SK-N-SH (cell line): ENCODE measurements at regions not wholly inside any gene's neighbourhood (a gene's known extent, or its start where the extent isn't known, plus 50 kb on each side); places are given as distances from the start of the nearest gene placed in this dataset.

Experiments used
- CTCF ChIA-PET: fragments of 300-600, 350-600 bp; formaldehyde crosslinking; extraction: SDS; loops from one replicate; lab custom pipeline; 2021; lab: Yijun Ruan, JAX
- POLR2A ChIA-PET: fragments of 350-600 bp; sonication (Branson Sonifier 250); formaldehyde crosslinking; extraction: SDS; loops from one replicate; lab custom pipeline; 2020; ENCODE audit warnings: antibody characterized with exemption, inconsistent platforms; lab: Yijun Ruan, JAX
- DNase-seq: peaks from one replicate; pipeline ENCODE4 v3.0.0; 2012
- H2AFZ ChIP-seq: fragments of 200-600 bp; sonication (generic); 2 replicates; pipeline ENCODE4 v1.8.1; 2016; ENCODE audit warnings: antibody characterized with exemption, mild to moderate bottlenecking, low read depth
- H3F3A ChIP-seq: fragments of 200-600 bp; sonication (generic); replicated peaks from 2 replicates; pipeline ENCODE3; 2016; ENCODE audit warnings: antibody characterized with exemption, mild to moderate bottlenecking; ENCODE audit not compliant: insufficient read depth
- H3K27ac ChIP-seq, 2 experiments: fragments of 200-500 bp in 1 of 2; fragments of 200-600 bp in 1 of 2; sonication (Bioruptor generic) in 1 of 2; sonication (generic), shearing (Covaris generic) in 1 of 2; 2 replicates each; pipeline versions ENCODE4 v1.5.1 to v1.6.1; 2014 to 2016; ENCODE audit warnings: low read depth in 2 of 2, inconsistent platforms in 1 of 2, low read length in 1 of 2, mild to moderate bottlenecking in 1 of 2, mixed read lengths in 1 of 2
- H3K27me3 ChIP-seq: fragments of 200-600 bp; sonication (generic), shearing (Covaris generic); 2 replicates; pipeline ENCODE4 v1.6.1; 2016; ENCODE audit warnings: mixed run types; ENCODE audit not compliant: insufficient read depth
- H3K36me3 ChIP-seq, 2 experiments: fragments of 200-500 bp in 1 of 2; fragments of 200-600 bp in 1 of 2; sonication (Bioruptor generic) in 1 of 2; sonication (generic) in 1 of 2; replicated peaks in 1 of 2; 2 replicates each; pipeline versions ENCODE3 to v1.5.1; 2014 to 2016; ENCODE audit warnings: low read length in 1 of 2, mild to moderate bottlenecking in 1 of 2; ENCODE audit not compliant: insufficient read depth in 2 of 2, control insufficient read depth in 1 of 2
- H3K4me1 ChIP-seq, 2 experiments: fragments of 200-500 bp in 1 of 2; fragments of 200-600 bp in 1 of 2; sonication (Bioruptor generic) in 1 of 2; sonication (generic), shearing (Covaris generic) in 1 of 2; 2 replicates each; pipeline versions ENCODE4 v1.5.1 to v1.6.1; 2014 to 2016; ENCODE audit warnings: low read depth in 1 of 2, low read length in 1 of 2, mixed run types in 1 of 2; ENCODE audit not compliant: insufficient read depth in 2 of 2, control insufficient read depth in 1 of 2
- H3K4me2 ChIP-seq: fragments of 200-600 bp; sonication (generic), shearing (Covaris generic); 2 replicates; pipeline ENCODE4 v1.6.1; 2017; ENCODE audit warnings: mixed run types
- H3K4me3 ChIP-seq, 2 experiments: fragments of 200-500 bp in 1 of 2; fragments of 200-600 bp in 1 of 2; sonication (Bioruptor generic) in 1 of 2; sonication (generic), shearing (Covaris generic) in 1 of 2; 2 replicates each; pipeline versions ENCODE4 v1.5.1 to v1.8.1; 2014 to 2016; ENCODE audit warnings: low read depth in 2 of 2, inconsistent platforms in 1 of 2, low read length in 1 of 2, mild to moderate bottlenecking in 1 of 2, mixed read lengths in 1 of 2, moderate library complexity in 1 of 2
- H3K79me2 ChIP-seq: fragments of 200-600 bp; sonication (generic); 2 replicates; pipeline ENCODE4 v1.8.1; 2017; ENCODE audit warnings: mild to moderate bottlenecking; ENCODE audit not compliant: insufficient read depth
- H3K9ac ChIP-seq: fragments of 200-600 bp; sonication (generic); 2 replicates; pipeline ENCODE4 v1.6.1; 2017; ENCODE audit warnings: mixed run types
- H3K9me2 ChIP-seq: fragments of 200-600 bp; sonication (generic); 2 replicates; pipeline ENCODE4 v1.6.1; 2017; ENCODE audit warnings: mixed run types
- H3K9me3 ChIP-seq: fragments of 200-600 bp; sonication (generic); 2 replicates; pipeline ENCODE4 v1.6.1; 2017; ENCODE audit warnings: mixed run types, mild to moderate bottlenecking, moderate library complexity
- H4K20me1 ChIP-seq: fragments of 200-600 bp; sonication (generic); 2 replicates; pipeline ENCODE4 v1.6.1; 2017; ENCODE audit warnings: mild to moderate bottlenecking, mixed run types; ENCODE audit not compliant: insufficient read depth
- EZH2phosphoT487 ChIP-seq: fragments of 200-600 bp; sonication (generic); IDR thresholded peaks from 2 replicates; pipeline ENCODE4 v1.6.1; 2017; ENCODE audit warnings: low read depth, mixed run types, mild to moderate bottlenecking, antibody characterized with exemption, moderate library complexity, borderline replicate concordance
- GABPA ChIP-seq: IDR thresholded peaks from 2 replicates; pipeline ENCODE4 v1.4.0; 2012; ENCODE audit warnings: low read depth, mild to moderate bottlenecking
- IRF3 ChIP-seq: fragments of 150-350 bp; IDR thresholded peaks from 2 replicates; pipeline ENCODE4 v1.6.1; 2016; ENCODE audit warnings: mild to moderate bottlenecking, low read depth, low read length
- MAX ChIP-seq: IDR thresholded peaks from 2 replicates; pipeline ENCODE4 v1.4.0; 2012; ENCODE audit warnings: low read depth
- MXI1 ChIP-seq: IDR thresholded peaks from 2 replicates; pipeline ENCODE4 v1.6.1; 2012; ENCODE audit warnings: mild to moderate bottlenecking, low read depth, low read length, improper control_type of control experiment
- RFX5 ChIP-seq: IDR thresholded peaks from 2 replicates; pipeline ENCODE4 v1.6.1; 2012; ENCODE audit warnings: mild to moderate bottlenecking, improper control_type of control experiment, low read length
- WGBS: methylation state at CpG from one replicate; pipeline ENCODE4 v1.1.6; 2017; ENCODE audit warnings: low lambda C conversion rate; 5-methylcytosine and 5-hydroxymethylcytosine counted together
- TF ChIP-seq, protein P1 (sequence below): IDR thresholded peaks from 2 replicates; pipeline ENCODE4 v1.4.0; 2012; ENCODE audit warnings: low read depth, borderline replicate concordance
- TF ChIP-seq, protein P2 (sequence below): IDR thresholded peaks from 2 replicates; pipeline ENCODE4 v1.4.0; 2012; ENCODE audit warnings: low read depth, borderline replicate concordance
- TF ChIP-seq, protein P3 (sequence below): IDR thresholded peaks from 2 replicates; pipeline ENCODE4 v1.6.1; 2012; ENCODE audit warnings: mild to moderate bottlenecking, low read depth, low read length, moderate library complexity
- TF ChIP-seq, protein P4 (sequence below): IDR thresholded peaks from 2 replicates; pipeline ENCODE4; 2012
- TF ChIP-seq, protein P5 (sequence below): fragments of 200-600 bp; sonication (generic); IDR thresholded peaks from 2 replicates; pipeline ENCODE4 v1.6.1; 2017; ENCODE audit warnings: antibody characterized with exemption, mild to moderate bottlenecking, moderate library complexity

DNA sequence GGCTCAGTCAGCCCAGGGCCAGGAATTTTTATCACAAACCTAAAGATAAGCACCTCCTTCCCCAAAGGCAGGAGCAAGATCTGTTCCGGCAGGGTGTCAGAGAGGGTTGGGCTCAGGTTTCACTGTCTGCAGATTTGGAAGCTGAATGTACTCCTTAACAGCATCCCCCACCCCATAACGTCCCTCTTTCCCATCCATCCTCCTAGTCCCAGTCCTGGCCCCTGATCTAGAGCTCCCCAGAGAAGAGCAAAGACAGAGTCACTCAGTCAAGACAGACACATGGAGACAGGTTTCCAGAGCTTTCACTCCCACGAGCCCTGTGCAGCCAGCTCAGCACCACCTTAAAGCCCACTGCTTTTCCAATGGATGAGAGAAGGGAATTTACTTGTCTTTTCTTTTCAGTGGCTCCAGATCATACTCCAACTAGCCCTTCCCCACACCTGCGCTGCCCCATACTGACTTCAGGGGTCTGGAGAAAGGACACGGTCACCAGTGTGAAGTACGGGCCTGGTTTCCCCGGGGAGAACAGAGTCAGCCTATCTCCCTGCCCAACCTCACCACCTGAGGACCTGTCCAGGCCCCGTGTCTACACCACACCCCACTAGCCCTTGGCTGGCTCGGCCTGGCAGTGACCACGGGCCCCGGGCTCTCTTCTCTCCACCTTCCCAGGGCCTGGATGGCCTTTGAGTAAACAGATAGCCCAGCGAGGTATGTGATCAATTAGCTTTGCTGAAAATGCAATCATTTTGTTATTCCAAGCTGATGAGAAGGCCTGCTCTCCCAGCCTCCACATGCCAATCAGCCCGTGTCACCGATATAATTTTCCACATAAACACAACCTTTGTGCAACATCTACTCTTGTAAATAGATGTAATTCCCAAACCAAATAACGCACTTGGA, 249.1 kb downstream of the FOXD2 start:
- Histone ChIP-seq H3K9me2 (no peaks in the 10 kb centered on the region), H3K9ac (no peak overlapping the region), H3K27me3 (peaks cover 5% of the 10 kb centered on the region; the same call in 1 of the 2 replicates), H3K4me3 (no peak overlapping the region), H3K4me1 (peaks cover 0 to 19% of the 10 kb centered on the region in 2 experiments; a peak in 2 of 4 replicates), H3K79me2 (no peaks in the 10 kb centered on the region)
- POLR2A ChIA-PET, result interaction anchor here (0.5 kb wide), 1 partner anchor 273 kb away, joined by 3 read pairs; no protein-coding TSS in a partner anchor
- DNase-seq, result no peak
- TF ChIP-seq MAX (no peak), GABPA (no peak), IRF3 (no peak), RFX5 (no peak), MXI1 (no peak), EZH2phosphoT487 (no peak)
- TF ChIP-seq, protein P1, sequence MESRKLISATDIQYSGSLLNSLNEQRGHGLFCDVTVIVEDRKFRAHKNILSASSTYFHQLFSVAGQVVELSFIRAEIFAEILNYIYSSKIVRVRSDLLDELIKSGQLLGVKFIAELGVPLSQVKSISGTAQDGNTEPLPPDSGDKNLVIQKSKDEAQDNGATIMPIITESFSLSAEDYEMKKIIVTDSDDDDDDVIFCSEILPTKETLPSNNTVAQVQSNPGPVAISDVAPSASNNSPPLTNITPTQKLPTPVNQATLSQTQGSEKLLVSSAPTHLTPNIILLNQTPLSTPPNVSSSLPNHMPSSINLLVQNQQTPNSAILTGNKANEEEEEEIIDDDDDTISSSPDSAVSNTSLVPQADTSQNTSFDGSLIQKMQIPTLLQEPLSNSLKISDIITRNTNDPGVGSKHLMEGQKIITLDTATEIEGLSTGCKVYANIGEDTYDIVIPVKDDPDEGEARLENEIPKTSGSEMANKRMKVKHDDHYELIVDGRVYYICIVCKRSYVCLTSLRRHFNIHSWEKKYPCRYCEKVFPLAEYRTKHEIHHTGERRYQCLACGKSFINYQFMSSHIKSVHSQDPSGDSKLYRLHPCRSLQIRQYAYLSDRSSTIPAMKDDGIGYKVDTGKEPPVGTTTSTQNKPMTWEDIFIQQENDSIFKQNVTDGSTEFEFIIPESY, result no peak
- TF ChIP-seq, protein P2, sequence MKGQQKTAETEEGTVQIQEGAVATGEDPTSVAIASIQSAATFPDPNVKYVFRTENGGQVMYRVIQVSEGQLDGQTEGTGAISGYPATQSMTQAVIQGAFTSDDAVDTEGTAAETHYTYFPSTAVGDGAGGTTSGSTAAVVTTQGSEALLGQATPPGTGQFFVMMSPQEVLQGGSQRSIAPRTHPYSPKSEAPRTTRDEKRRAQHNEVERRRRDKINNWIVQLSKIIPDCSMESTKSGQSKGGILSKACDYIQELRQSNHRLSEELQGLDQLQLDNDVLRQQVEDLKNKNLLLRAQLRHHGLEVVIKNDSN, result no peak
- TF ChIP-seq, protein P3, sequence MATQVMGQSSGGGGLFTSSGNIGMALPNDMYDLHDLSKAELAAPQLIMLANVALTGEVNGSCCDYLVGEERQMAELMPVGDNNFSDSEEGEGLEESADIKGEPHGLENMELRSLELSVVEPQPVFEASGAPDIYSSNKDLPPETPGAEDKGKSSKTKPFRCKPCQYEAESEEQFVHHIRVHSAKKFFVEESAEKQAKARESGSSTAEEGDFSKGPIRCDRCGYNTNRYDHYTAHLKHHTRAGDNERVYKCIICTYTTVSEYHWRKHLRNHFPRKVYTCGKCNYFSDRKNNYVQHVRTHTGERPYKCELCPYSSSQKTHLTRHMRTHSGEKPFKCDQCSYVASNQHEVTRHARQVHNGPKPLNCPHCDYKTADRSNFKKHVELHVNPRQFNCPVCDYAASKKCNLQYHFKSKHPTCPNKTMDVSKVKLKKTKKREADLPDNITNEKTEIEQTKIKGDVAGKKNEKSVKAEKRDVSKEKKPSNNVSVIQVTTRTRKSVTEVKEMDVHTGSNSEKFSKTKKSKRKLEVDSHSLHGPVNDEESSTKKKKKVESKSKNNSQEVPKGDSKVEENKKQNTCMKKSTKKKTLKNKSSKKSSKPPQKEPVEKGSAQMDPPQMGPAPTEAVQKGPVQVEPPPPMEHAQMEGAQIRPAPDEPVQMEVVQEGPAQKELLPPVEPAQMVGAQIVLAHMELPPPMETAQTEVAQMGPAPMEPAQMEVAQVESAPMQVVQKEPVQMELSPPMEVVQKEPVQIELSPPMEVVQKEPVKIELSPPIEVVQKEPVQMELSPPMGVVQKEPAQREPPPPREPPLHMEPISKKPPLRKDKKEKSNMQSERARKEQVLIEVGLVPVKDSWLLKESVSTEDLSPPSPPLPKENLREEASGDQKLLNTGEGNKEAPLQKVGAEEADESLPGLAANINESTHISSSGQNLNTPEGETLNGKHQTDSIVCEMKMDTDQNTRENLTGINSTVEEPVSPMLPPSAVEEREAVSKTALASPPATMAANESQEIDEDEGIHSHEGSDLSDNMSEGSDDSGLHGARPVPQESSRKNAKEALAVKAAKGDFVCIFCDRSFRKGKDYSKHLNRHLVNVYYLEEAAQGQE, result no peak
- TF ChIP-seq, protein P4, sequence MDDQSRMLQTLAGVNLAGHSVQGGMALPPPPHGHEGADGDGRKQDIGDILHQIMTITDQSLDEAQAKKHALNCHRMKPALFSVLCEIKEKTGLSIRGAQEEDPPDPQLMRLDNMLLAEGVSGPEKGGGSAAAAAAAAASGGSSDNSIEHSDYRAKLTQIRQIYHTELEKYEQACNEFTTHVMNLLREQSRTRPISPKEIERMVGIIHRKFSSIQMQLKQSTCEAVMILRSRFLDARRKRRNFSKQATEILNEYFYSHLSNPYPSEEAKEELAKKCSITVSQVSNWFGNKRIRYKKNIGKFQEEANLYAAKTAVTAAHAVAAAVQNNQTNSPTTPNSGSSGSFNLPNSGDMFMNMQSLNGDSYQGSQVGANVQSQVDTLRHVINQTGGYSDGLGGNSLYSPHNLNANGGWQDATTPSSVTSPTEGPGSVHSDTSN, result no peak
- TF ChIP-seq, protein P5, sequence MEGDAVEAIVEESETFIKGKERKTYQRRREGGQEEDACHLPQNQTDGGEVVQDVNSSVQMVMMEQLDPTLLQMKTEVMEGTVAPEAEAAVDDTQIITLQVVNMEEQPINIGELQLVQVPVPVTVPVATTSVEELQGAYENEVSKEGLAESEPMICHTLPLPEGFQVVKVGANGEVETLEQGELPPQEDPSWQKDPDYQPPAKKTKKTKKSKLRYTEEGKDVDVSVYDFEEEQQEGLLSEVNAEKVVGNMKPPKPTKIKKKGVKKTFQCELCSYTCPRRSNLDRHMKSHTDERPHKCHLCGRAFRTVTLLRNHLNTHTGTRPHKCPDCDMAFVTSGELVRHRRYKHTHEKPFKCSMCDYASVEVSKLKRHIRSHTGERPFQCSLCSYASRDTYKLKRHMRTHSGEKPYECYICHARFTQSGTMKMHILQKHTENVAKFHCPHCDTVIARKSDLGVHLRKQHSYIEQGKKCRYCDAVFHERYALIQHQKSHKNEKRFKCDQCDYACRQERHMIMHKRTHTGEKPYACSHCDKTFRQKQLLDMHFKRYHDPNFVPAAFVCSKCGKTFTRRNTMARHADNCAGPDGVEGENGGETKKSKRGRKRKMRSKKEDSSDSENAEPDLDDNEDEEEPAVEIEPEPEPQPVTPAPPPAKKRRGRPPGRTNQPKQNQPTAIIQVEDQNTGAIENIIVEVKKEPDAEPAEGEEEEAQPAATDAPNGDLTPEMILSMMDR, result no peak
- TF ChIP-seq, all 33 proteins: peak for 0
- no peak overlapping the region for H3K27ac ChIP-seq
- no peaks in the 10 kb centered on the region for H3K36me3 ChIP-seq
- H4K20me1 ChIP-seq, result no peaks in the 10 kb centered on the region
- no peak overlapping the region for H3K4me2 ChIP-seq
- no peaks in the 10 kb centered on the region for H3F3A ChIP-seq
- no peaks in the 10 kb centered on the region for H3K9me3 ChIP-seq
- H2AFZ ChIP-seq, result no peak overlapping the region
- 57% methylated on average over 15 of the region's 15 CpGs for WGBS
- CTCF ChIA-PET, result interaction anchor here (1.0 to 4.1 kb wide), 6 partner anchors 9 to 255 kb away, joined by 3 to 23 read pairs (median 8); partner anchors contain the start of gene FOXD2
